Ishikawa (cell line): ENCODE measurements at regions not wholly inside any gene's neighbourhood (a gene's known extent, or its start where the extent isn't known, plus 50 kb on each side); places are given as distances from the start of the nearest gene placed in this dataset.

Experiments
- CEBPB ChIP-seq: IDR thresholded peaks from 2 replicates; pipeline ENCODE4 v1.6.1; 2012
- CREB1 ChIP-seq: IDR thresholded peaks from 2 replicates; pipeline ENCODE4 v1.6.1; 2012; ENCODE audit warnings: low read depth
- EGR1 ChIP-seq: IDR thresholded peaks from 2 replicates; pipeline ENCODE4 v1.6.1; 2012
- EP300 ChIP-seq: IDR thresholded peaks from 2 replicates; pipeline ENCODE4 v1.6.1; 2012; ENCODE audit warnings: borderline replicate concordance
- FOXM1 ChIP-seq: IDR thresholded peaks from 2 replicates; pipeline ENCODE4 v1.6.1; 2012; ENCODE audit warnings: low read depth, borderline replicate concordance
- NFIC ChIP-seq: IDR thresholded peaks from 2 replicates; pipeline ENCODE4 v1.6.1; 2012
- RAD21 ChIP-seq: IDR thresholded peaks from 2 replicates; pipeline ENCODE4 v1.6.1; 2012; ENCODE audit warnings: low read depth
- TAF1 ChIP-seq: IDR thresholded peaks from 2 replicates; pipeline ENCODE4 v1.6.1; 2012; ENCODE audit warnings: low read depth, mild to moderate bottlenecking
- TCF12 ChIP-seq: IDR thresholded peaks from 2 replicates; pipeline ENCODE4 v1.6.1; 2012; ENCODE audit warnings: low read depth
- TEAD4 ChIP-seq: IDR thresholded peaks from 2 replicates; pipeline ENCODE4 v1.6.1; 2012
- YY1 ChIP-seq: IDR thresholded peaks from 2 replicates; pipeline ENCODE4 v1.6.1; 2012; ENCODE audit warnings: low read depth
- ZBTB7A ChIP-seq: IDR thresholded peaks from 2 replicates; pipeline ENCODE4 v1.6.1; 2012; ENCODE audit warnings: low read depth
- TF ChIP-seq, protein P1 (sequence below): IDR thresholded peaks from 2 replicates; pipeline ENCODE4 v1.6.1; 2012
- TF ChIP-seq, protein P2 (sequence below): IDR thresholded peaks from 2 replicates; pipeline ENCODE4 v1.6.1; 2012
- TF ChIP-seq, protein P3 (sequence below): IDR thresholded peaks from 2 replicates; pipeline ENCODE4 v1.6.1; 2012; ENCODE audit warnings: low read depth, mild to moderate bottlenecking

DNA sequence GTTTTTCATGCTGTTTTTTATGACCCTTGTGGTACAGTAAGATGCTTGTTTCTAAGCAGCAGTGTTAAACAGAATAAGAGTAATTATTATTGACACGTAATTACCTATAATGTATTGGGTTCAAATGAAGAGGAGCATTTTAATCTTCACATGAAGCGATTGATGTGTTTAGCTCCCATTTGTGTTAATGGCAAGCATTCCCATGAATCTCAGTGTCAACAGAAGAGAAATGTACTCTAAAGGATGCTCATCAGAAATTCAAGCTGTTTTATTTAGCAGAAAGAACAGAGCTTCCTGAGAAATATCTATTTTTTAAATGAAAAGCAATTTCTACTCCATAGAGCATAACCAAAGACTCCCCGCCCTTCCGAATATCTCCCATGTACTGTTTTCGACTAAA is 341.3 kb upstream of the LINC00305 start:
- TF ChIP-seq CEBPB: no peak
- TF ChIP-seq TEAD4: no peak
- TF ChIP-seq FOXM1: no peak
- no peak for TF ChIP-seq EP300
- TF ChIP-seq RAD21: no peak
- TF ChIP-seq EGR1: no peak
- TF ChIP-seq CREB1: no peak
- TF ChIP-seq, protein P1, sequence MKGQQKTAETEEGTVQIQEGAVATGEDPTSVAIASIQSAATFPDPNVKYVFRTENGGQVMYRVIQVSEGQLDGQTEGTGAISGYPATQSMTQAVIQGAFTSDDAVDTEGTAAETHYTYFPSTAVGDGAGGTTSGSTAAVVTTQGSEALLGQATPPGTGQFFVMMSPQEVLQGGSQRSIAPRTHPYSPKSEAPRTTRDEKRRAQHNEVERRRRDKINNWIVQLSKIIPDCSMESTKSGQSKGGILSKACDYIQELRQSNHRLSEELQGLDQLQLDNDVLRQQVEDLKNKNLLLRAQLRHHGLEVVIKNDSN: no peak
- TF ChIP-seq ZBTB7A: no peak
- TF ChIP-seq TAF1: no peak
- TF ChIP-seq NFIC: no peak
- TF ChIP-seq YY1: no peak
- TF ChIP-seq, protein P2, sequence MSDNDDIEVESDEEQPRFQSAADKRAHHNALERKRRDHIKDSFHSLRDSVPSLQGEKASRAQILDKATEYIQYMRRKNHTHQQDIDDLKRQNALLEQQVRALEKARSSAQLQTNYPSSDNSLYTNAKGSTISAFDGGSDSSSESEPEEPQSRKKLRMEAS: no peak
- TF ChIP-seq, protein P3, sequence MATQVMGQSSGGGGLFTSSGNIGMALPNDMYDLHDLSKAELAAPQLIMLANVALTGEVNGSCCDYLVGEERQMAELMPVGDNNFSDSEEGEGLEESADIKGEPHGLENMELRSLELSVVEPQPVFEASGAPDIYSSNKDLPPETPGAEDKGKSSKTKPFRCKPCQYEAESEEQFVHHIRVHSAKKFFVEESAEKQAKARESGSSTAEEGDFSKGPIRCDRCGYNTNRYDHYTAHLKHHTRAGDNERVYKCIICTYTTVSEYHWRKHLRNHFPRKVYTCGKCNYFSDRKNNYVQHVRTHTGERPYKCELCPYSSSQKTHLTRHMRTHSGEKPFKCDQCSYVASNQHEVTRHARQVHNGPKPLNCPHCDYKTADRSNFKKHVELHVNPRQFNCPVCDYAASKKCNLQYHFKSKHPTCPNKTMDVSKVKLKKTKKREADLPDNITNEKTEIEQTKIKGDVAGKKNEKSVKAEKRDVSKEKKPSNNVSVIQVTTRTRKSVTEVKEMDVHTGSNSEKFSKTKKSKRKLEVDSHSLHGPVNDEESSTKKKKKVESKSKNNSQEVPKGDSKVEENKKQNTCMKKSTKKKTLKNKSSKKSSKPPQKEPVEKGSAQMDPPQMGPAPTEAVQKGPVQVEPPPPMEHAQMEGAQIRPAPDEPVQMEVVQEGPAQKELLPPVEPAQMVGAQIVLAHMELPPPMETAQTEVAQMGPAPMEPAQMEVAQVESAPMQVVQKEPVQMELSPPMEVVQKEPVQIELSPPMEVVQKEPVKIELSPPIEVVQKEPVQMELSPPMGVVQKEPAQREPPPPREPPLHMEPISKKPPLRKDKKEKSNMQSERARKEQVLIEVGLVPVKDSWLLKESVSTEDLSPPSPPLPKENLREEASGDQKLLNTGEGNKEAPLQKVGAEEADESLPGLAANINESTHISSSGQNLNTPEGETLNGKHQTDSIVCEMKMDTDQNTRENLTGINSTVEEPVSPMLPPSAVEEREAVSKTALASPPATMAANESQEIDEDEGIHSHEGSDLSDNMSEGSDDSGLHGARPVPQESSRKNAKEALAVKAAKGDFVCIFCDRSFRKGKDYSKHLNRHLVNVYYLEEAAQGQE: no peak
- TF ChIP-seq TCF12: no peak

DNA sequence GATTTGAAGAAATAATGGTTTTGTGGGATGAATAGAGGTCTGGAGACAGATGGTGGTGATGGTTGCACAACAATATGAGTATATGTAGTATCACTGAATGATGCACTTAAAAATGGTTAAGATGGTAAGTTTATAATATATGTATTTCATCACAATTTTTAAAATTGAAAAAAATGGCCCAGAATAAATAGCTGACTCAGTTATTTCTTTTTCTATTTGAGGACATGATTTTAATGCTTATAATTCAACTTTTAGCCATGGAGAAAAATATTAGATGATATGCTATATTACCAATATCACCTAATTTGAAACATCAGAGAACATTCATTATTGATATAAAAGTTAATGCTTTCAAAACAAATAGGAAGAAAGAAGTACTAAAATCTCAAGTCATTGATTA is 339.8 kb upstream of the LINC00305 start:
- TF ChIP-seq YY1 (no peak), RAD21 (no peak)
- TF ChIP-seq, protein P2: no peak
- TF ChIP-seq, protein P1: no peak

DNA sequence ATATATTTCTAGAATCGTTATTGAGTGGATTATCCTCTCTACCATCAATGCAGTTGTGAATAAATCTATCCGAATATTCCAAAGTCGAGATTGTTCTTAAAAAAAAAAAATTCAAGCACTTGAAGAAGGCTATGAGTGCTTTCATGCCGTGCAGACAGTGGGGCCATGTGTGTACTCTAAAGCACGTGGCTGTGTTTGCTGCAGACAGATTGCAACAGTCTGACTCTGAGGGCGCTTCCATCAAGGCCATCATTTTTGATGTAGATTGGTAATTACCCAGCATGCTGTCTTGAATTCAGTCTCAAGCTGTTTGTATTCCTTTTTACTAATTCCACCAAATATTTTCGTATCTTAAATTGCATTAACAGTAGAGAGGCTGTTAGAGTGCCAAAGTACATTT is 325.9 kb upstream of the LINC00305 start:
- TF ChIP-seq, protein P2: no peak
- no peak for TF ChIP-seq CREB1
- no peak for TF ChIP-seq NFIC
- no peak for TF ChIP-seq TAF1
- TF ChIP-seq, protein P3: no peak

DNA sequence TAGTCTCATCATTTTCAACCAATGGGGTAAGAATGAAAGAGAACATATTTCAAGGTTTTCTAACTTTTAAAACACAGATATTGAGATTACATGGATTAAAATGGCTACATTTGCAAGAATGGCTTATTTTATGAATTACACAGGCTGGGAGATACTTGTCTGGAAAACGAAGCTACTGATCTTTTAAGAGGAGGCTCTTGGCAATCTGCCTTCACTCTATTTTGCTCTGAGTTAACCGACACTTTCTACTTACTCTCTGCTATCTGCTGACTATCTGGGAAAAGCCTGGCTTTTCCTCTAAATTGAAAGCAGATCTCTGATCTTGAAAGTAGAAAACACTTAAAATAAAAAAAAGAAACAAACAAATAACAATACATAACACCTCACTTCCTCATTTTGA is 325.4 kb upstream of the LINC00305 start:
- TF ChIP-seq FOXM1 (no peak), ZBTB7A (no peak), EGR1 (no peak), EP300 (no peak), CEBPB (no peak), YY1 (no peak), RAD21 (no peak), TCF12 (no peak), NFIC (no peak), TEAD4 (no peak), TAF1 (no peak), CREB1 (no peak)
- TF ChIP-seq, protein P1: no peak
- TF ChIP-seq, protein P2: no peak
- TF ChIP-seq, protein P3: no peak
